ENCODE measurements at regions not wholly inside any gene's neighbourhood (a gene's known extent, or its start where the extent isn't known, plus 50 kb on each side); places are given as distances from the start of the nearest gene placed in this dataset.

- DNase-seq (ENCODE audit: low spot score in 2 of 2) (no peak), FAIRE-seq (no peak)
These were observed 133.6 kb upstream of the PRICKLE2 start for GRCh38 chr3:64358853-64359252.

GRCh38 chr3:64358176-64358575 is 132.9 kb upstream of the PRICKLE2 start:
- DNase-seq (ENCODE audit: low spot score in 2 of 2), result no peak
- FAIRE-seq, result no peak

- no peak for DNase-seq (ENCODE audit: low spot score in 2 of 2)
- FAIRE-seq, result no peak
These were observed 132.2 kb upstream of the PRICKLE2 start for GRCh38 chr3:64357481-64357880.

DNA sequence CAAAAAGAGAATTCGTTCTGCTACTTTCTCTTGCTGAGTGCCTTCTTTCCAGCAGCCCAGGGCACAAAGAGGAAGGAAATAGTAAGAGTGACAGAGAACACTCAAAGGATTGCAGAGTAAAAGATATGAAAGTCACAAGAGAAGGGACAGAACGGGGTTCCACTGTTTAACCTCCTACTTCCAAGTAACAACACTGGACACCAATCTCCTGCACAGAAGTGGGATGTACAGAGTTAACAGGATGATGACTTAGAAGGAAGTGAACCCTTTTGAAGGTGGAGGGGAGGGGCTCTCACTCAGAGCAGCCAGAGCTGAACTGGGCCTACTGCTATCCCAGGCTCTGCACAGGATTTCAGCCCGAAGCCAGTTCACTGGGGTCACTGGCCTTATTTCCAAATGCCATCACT is 130.1 kb upstream of the PRICKLE2 start:
- FAIRE-seq, result no peak

DNA sequence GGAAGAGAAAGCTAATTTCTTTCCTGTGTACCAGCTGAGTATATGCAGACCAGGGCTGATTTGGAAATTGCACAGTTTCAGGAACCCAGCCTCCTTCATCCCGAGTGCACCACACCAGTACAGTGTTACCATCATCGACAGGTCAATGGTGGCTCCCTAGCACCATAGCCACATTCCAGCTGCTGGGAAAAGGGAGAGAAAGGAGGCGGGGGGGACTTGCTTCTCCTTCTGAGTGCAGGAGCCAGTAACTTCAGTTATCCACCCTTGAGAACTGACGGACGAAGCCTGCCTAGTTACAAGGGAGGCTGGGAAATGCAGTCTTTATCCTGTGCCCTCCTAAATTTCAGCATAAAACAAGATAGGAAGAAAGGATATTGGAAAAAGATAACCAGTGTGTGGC is 129.7 kb upstream of the PRICKLE2 start:
- FAIRE-seq, result no peak
- DNase-seq (ENCODE audit: low spot score in 2 of 2), result no peak

More for the DNA sequence above, 130.1 kb upstream of the PRICKLE2 start:
- no peak for DNase-seq (ENCODE audit: low spot score in 2 of 2)

DNA sequence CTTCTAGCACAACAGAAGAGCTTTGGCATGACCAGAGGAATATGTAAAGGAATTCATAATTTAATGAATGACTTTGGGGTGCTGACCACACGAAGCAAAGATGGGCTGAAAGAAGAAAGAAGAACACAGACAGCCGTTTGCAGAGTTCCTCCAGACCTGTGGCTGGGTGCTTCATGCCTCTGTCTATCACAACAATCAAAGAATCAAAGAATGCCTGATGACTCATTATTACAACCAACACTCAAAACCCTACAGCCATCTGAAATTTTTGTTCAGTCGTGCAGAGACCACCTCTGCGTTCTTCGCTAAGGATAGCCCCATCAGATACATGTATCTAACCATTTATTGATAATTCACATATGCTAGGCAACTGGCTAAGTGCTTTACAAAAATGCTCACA is 129.0 kb upstream of the PRICKLE2 start:
- DNase-seq (ENCODE audit: low spot score in 2 of 2) (no peak), FAIRE-seq (no peak)

DNA sequence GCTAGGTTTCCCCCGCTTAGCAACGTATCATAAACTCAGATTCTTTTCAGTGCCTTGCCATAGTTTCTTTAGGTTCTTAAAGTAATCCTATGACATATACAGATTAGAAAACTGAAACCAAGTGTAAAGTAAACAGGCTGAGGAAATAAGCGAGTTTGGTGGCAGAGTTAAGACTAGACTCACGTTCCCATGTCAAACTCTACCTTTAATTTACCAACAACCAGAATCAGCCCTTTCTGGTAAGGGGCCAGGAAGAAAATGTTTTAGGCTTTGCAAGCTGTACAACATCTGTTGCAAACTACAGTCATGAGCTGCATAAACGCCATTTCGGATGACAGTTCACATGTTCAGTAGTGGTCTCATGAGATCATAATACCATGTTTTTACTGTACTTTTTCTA is 128.0 kb upstream of the PRICKLE2 start:
- DNase-seq (ENCODE audit: low spot score in 2 of 2), result no peak
- FAIRE-seq, result no peak

GRCh38 chr3:64352639-64352992 is 127.3 kb upstream of the PRICKLE2 start:
- FAIRE-seq (no peak), DNase-seq (ENCODE audit: low spot score in 2 of 2) (no peak)

DNA sequence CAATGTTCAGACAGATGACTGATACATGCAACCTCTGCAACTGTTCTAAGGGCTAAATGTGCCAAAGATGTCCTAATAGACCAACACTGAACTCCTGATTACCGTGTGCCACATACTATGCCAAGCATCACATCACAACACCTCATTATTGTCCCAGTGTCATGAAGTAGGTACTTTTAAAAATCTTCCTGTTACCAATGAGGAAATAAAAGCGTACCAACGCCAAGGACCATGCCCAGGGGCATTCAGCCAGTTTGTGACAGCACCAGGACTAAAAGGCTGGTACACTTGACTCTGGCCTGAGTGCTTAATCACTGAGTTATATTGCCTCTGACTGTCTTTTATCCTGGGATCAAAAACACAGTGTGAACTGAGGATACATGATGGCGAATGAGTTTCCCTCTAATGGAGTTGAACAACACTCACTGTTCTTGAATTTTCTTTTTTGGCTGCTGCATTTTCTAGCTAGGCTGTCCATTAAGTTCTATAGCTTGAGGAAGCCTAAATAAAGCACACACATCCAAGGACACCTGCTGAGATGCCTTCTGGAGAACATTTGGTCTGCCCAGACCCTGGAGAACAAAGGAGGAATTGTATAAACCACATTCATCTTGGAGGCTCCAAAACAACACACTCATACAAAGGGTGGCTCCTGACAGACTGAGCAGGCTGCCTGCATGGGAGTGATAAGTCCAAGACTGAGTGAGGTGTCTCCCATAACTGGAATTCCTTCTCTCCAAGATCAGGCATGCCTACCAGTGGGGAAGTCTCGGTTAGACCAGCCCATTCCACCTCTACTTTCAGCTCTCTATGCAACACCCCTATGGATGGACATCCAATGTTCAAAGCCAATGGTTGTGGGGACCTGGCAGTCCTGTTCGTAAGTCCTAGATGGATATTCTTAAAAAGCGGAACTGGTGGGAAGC is 126.7 kb upstream of the PRICKLE2 start:
- no peak for DNase-seq (ENCODE audit: low spot score in 2 of 2)
- no peak for FAIRE-seq

GRCh38 chr3:64349551-64349950 is 124.3 kb upstream of the PRICKLE2 start:
- DNase-seq (ENCODE audit: low spot score in 2 of 2), result no peak
- FAIRE-seq, result no peak

- no peak for DNase-seq (ENCODE audit: low spot score in 2 of 2)
These were observed 120.1 kb upstream of the PRICKLE2 start for GRCh38 chr3:64345371-64345770.

DNA sequence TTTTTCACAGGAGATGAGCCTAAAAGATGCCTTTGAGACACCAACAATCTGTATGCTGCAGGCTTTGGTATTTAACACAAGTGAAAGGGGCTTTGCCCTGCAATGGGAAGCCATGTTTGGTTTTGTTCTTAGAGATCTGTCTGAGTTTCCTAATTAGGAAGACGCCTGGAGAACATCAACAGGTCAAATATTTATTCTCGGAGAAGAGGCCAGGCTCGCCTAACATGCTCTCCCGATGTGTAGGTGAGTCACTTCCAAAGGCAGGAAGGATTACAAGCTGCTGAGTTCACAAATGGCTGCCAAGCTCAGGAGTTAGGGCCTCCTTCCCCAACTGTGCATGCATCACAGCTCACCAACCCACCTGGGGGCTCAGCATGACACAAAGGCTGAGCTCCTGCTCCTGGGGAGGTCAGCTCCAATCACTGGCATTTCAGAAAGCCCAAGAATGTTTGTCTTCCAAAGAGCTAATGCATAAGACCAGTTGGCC is 119.5 kb upstream of the PRICKLE2 start:
- FAIRE-seq, result no peak
- DNase-seq (ENCODE audit: low spot score in 2 of 2), result no peak

More at GRCh38 chr3:64345371-64345770, 120.1 kb upstream of the PRICKLE2 start:
- FAIRE-seq, result no peak

DNA sequence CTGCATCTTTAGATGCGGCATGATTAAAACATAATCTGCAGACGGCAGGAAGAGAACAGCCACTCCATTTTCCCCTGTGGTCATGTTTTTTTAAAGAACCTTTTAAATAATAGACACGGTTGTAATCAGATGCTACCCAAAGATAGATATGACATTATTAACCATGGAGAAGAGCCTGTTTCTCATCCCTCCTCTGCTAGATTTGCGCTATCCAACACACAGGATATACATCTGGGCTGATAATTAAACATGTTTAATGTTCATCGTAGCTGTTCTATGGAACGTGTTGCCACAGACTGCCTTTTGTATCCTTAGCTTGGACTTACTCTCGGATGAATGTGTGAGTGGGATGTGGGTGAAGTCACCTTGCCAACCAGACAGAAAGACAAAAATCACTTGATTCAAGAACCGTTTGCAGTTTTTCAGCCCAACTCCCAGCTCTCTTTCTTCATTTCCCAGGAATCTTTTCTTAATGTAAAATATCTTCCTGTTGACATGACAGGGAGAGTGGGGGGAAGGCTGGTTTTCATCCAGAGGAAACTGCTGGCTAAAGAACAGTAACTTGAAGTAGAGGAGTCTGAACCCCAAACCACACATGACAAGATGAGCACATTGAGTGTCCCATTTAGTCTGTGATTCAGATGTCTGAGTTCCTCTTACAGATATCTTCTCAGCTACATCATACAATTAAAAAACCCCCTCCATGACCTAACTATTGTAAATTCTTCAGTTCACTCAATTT is 118.6 kb upstream of the PRICKLE2 start:
- no peak for DNase-seq (ENCODE audit: low spot score in 2 of 2)

DNA sequence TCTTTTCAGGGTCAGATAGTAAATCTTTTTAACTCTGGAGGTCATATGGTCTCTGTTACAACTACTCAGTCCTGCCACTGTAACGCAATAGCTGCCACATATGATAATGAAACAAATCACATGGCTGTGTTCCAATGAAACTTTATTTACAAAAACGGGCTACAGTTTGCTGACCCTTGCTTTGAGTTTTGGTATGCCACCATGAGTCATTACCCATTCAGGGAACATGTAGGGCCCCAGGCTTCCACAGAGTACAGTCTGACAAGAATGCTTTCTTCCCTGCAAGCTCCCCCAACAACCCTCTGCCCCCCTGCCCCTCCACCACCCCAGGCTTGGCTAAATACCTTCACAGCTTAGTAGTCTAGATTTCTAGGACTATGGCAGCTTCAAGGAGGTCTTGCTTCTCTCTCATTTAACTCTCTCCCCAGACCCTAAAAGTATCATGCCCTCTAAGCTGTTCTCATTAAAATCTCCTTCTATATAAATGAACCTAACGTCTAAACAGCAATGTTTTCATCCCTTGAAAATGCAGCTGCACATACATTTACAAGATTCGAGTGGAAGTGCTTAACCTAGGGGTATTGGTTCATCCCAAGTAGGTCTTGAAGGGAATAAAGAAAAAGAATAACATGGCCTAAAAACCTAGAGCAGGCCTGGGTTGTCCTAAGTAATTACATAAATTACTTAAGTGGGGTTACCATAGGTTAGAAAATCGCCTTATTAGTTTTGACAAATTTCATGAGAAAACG is 117.8 kb upstream of the PRICKLE2 start:
- DNase-seq (ENCODE audit: low spot score in 2 of 2) (no peak), FAIRE-seq (no peak)

More for the DNA sequence above, 118.6 kb upstream of the PRICKLE2 start:
- FAIRE-seq, result no peak

- FAIRE-seq (no peak), DNase-seq (ENCODE audit: low spot score in 2 of 2) (no peak)
These were observed 116.0 kb upstream of the PRICKLE2 start for GRCh38 chr3:64341296-64341695.

DNA sequence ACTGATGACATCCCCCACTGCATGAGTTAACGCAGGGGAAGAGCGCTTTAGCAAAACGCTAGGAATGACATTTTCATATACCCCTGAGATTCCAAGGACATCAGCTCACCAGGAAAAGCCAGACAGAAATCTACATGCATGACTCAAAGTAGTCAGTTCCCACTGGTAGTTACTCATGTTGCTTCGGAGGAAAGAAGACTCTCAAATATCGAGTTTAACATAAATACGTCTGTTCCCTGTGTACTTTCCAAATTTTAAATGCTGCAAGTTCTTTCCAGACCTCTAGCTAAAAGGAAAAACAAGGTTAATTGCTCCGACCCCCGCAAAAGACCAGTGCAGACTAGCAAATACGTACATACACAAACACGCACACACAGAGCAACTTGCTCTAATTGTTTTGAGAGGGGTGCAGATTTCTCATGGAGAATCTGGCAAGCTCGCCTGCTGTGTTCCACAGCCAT is 115.4 kb upstream of the PRICKLE2 start:
- no peak for FAIRE-seq

DNA sequence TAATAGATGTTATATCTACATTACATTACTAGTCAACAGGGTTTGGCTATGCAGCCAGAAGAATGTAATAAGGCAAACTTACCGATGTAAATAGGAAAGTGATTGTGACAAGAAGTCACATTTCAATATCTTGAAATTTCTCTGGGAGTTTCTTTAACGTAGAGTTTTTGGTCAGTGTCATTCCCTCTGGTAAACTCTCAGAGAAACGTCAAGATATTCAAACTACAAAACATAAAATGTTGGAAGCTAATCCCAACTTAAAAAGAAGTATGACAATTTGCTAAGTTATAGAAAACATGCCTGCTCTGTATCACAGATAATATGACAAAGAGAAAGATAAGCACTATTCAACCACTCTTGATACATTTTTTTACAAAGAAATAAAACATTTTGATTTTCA is 111.2 kb upstream of the PRICKLE2 start:
- DNase-seq (ENCODE audit: low spot score in 2 of 2), result no peak
- FAIRE-seq, result no peak

More for the DNA sequence above, 115.4 kb upstream of the PRICKLE2 start:
- no peak for DNase-seq (ENCODE audit: low spot score in 2 of 2)

GRCh38 chr3:64332459-64333350 is 107.4 kb upstream of the PRICKLE2 start:
- DNase-seq (ENCODE audit: low spot score in 2 of 2) (no peak), FAIRE-seq (no peak)

GRCh38 chr3:64331605-64332004 is 106.3 kb upstream of the PRICKLE2 start:
- FAIRE-seq, result no peak

DNA sequence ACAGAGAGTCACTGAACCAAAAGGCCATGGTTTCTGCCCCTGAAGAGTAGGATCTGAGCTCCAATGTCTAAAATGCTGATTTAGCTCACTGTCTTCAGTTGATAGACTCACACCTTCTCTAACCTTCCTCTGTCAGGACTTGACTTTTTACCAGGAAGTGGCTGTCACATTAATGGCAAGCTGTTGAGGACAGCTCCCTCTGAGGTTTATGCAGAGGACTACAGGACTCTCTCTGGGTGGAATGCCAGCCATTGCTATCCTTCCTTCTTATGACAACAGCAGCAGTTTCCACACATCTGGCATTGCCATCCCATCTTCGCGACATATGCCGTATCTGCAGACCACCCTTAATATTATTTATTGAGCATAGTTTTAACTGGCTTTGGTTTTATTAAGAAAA is 103.8 kb upstream of the PRICKLE2 start:
- FAIRE-seq, result no peak
- DNase-seq (ENCODE audit: low spot score in 2 of 2), result no peak

More at GRCh38 chr3:64331605-64332004, 106.3 kb upstream of the PRICKLE2 start:
- DNase-seq (ENCODE audit: low spot score in 2 of 2), result no peak

Data from frontal cortex (tissue), 3 donors.